ENCODE measurements at regions not wholly inside any gene's neighbourhood (a gene's known extent, or its start where the extent isn't known, plus 50 kb on each side); places are given as distances from the start of the nearest gene placed in this dataset.
A peak's percentile ranks its signal among the peaks of the same experiment; 100 is the strongest.

DNA sequence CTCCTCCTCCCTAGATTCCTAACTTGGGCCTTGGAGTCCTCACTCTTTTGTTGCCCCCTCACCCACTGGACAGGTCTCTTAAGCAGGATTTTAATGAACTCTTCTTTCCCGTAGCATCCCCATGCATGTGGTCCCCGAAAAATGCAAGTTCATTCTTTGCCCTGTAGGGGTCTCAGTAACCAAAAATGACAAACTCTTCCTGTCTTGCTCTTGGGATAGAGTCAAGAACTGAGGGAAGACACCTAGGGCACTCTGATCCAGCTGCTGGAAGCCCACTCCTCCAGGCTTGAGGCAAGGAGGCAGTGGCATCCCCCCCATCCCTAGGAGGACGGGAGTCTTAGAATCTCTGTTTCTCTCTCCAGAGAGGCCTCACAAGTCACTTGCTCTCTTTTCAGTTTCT is 987.0 kb downstream of the DIAPH3 start:
- no peak for TF ChIP-seq EZH2 (IDR thresholded peaks at IDR 0.05; ENCODE audit: low read length, unreplicated experiment)
- TF ChIP-seq, protein P1, sequence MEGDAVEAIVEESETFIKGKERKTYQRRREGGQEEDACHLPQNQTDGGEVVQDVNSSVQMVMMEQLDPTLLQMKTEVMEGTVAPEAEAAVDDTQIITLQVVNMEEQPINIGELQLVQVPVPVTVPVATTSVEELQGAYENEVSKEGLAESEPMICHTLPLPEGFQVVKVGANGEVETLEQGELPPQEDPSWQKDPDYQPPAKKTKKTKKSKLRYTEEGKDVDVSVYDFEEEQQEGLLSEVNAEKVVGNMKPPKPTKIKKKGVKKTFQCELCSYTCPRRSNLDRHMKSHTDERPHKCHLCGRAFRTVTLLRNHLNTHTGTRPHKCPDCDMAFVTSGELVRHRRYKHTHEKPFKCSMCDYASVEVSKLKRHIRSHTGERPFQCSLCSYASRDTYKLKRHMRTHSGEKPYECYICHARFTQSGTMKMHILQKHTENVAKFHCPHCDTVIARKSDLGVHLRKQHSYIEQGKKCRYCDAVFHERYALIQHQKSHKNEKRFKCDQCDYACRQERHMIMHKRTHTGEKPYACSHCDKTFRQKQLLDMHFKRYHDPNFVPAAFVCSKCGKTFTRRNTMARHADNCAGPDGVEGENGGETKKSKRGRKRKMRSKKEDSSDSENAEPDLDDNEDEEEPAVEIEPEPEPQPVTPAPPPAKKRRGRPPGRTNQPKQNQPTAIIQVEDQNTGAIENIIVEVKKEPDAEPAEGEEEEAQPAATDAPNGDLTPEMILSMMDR (conservative IDR thresholded peaks at IDR 0.05; ENCODE audit: low read depth, low read length), result peak; percentile 34; the same call in 1 of the 2 replicates
- Histone ChIP-seq H3K9me3 (ENCODE audit: low read length) (no peaks in the 10 kb centered on the region), H3K36me3 (ENCODE audit: low read depth, low read length) (no peaks in the 10 kb centered on the region), H3K4me1 (ENCODE audit: insufficient read depth, low read length) (no peaks in the 10 kb centered on the region), H3K79me2 (ENCODE audit: low read length) (no peaks in the 10 kb centered on the region), H3K4me3 (ENCODE audit: low read length) (no peak overlapping the region), H2AFZ (ENCODE audit: low read length) (no peak overlapping the region), H3K9ac (ENCODE audit: low read length) (no peak overlapping the region), H3K27me3 (ENCODE audit: low read length) (no peaks in the 10 kb centered on the region), H3K9me2 (replicated peaks; ENCODE audit: low read length) (no peaks in the 10 kb centered on the region), H3K4me2 (ENCODE audit: low read length) (no peak overlapping the region), H4K20me1 (ENCODE audit: low read length) (no peaks in the 10 kb centered on the region), H3K27ac (ENCODE audit: low read length) (no peak overlapping the region), H3F3A (ENCODE audit: low read length, unreplicated experiment) (no peaks in the 10 kb centered on the region)
- peak; percentile 5 for DNase-seq
- POLR2A ChIA-PET (ENCODE audit: unreplicated experiment), result no interaction called here
- intact Hi-C loops (cut with micrococcal nuclease), result no loop called here
- BruUV-seq (replicated peaks), result no TSS peak
- CTCF ChIA-PET, result no interaction called here
- ATAC-seq, result no peak

DNA sequence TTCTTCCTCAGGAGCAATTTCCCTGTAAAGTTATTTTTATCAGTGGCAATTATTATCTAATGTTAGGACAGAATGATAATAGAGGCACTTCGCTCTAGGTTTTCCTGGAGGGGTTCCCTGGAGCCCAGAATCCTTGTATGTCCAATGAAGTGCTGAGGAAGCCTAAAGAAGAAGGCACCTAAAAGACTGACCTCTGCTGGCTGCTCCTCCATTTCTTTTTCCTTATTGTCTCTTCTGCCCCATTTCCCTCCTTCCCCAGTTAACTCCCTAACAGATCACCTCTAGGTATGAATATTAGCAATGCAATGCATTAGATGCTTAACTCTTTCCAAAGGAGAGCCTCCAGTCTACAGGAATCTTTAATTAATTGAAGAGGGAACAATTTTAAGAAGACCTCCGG is 985.4 kb downstream of the DIAPH3 start:
- POLR2A ChIA-PET (ENCODE audit: unreplicated experiment), result no interaction called here
- TF ChIP-seq EZH2 (IDR thresholded peaks at IDR 0.05; ENCODE audit: low read length, unreplicated experiment) (no peak), EZH2phosphoT487 (IDR thresholded peaks at IDR 0.05; ENCODE audit: borderline replicate concordance, low read length) (no peak)
- TF ChIP-seq, protein P1 (conservative IDR thresholded peaks at IDR 0.05; ENCODE audit: low read depth, low read length), result no peak; the same call in 1 of the 2 replicates
- intact Hi-C loops (cut with micrococcal nuclease), result no loop called here

DNA sequence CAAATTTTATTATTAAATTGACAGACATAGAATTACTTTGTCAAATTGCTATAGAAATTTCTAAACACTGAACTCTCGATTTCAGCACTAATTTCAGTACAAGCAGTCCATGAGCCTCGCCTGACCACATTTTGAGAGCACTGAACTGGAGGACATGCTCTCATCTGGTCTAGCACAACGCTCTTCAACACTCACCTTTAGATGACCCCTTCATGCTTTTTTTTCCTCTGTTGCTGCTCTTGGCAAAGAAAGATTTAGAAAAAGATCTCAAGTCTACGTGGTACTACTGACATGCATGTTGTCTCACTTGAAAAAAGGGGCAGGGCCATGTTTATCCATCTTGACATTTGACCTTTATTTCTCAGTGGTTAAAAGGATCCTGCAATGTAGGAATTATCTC is 981.5 kb downstream of the DIAPH3 start:
- intact Hi-C loops (cut with micrococcal nuclease), result no loop called here
- TF ChIP-seq EZH2phosphoT487 (IDR thresholded peaks at IDR 0.05; ENCODE audit: borderline replicate concordance, low read length) (no peak), EZH2 (IDR thresholded peaks at IDR 0.05; ENCODE audit: low read length, unreplicated experiment) (no peak)
- TF ChIP-seq, protein P1 (conservative IDR thresholded peaks at IDR 0.05; ENCODE audit: low read depth, low read length), result no peak
- Histone ChIP-seq H2AFZ (ENCODE audit: low read length) (no peak overlapping the region), H3F3A (ENCODE audit: low read length, unreplicated experiment) (no peaks in the 10 kb centered on the region), H3K79me2 (ENCODE audit: low read length) (no peaks in the 10 kb centered on the region), H3K9ac (ENCODE audit: low read length) (no peak overlapping the region), H3K27ac (ENCODE audit: low read length) (no peak overlapping the region), H3K4me1 (ENCODE audit: insufficient read depth, low read length) (no peaks in the 10 kb centered on the region), H3K36me3 (ENCODE audit: low read depth, low read length) (no peaks in the 10 kb centered on the region), H3K4me2 (ENCODE audit: low read length) (no peak overlapping the region), H3K9me3 (ENCODE audit: low read length) (no peaks in the 10 kb centered on the region), H4K20me1 (ENCODE audit: low read length) (no peaks in the 10 kb centered on the region), H3K4me3 (ENCODE audit: low read length) (no peak overlapping the region), H3K9me2 (replicated peaks; ENCODE audit: low read length) (no peaks in the 10 kb centered on the region), H3K27me3 (ENCODE audit: low read length) (no peaks in the 10 kb centered on the region)
- ChIA-PET CTCF (no interaction called here), POLR2A (ENCODE audit: unreplicated experiment) (no interaction called here)
- BruUV-seq (replicated peaks), result no TSS peak
- ATAC-seq, result no peak
- no peak for DNase-seq

More for the DNA sequence above, 985.4 kb downstream of the DIAPH3 start:
- H3K79me2 ChIP-seq (ENCODE audit: low read length), result no peaks in the 10 kb centered on the region
- no peak overlapping the region for H3K9ac ChIP-seq (ENCODE audit: low read length)
- DNase-seq (peak; percentile 2), ATAC-seq (no peak)
- H3K4me2 ChIP-seq (ENCODE audit: low read length), result no peak overlapping the region
- H4K20me1 ChIP-seq (ENCODE audit: low read length), result no peaks in the 10 kb centered on the region
- H3F3A ChIP-seq (ENCODE audit: low read length, unreplicated experiment), result no peaks in the 10 kb centered on the region
- no peak overlapping the region for H3K4me3 ChIP-seq (ENCODE audit: low read length)
- no peaks in the 10 kb centered on the region for H3K36me3 ChIP-seq (ENCODE audit: low read depth, low read length)
- no peak overlapping the region for H2AFZ ChIP-seq (ENCODE audit: low read length)
- no peaks in the 10 kb centered on the region for H3K4me1 ChIP-seq (ENCODE audit: insufficient read depth, low read length)
- H3K9me3 ChIP-seq (ENCODE audit: low read length), result no peaks in the 10 kb centered on the region
- no peaks in the 10 kb centered on the region for H3K27me3 ChIP-seq (ENCODE audit: low read length)
- CTCF ChIA-PET, result no interaction called here
- no peaks in the 10 kb centered on the region for H3K9me2 ChIP-seq (replicated peaks; ENCODE audit: low read length)
- H3K27ac ChIP-seq (ENCODE audit: low read length), result no peak overlapping the region
- BruUV-seq (replicated peaks), result no TSS peak
